ENCODE measurements at regions not wholly inside any gene's neighbourhood (a gene's known extent, or its start where the extent isn't known, plus 50 kb on each side); places are given as distances from the start of the nearest gene placed in this dataset.

DNA sequence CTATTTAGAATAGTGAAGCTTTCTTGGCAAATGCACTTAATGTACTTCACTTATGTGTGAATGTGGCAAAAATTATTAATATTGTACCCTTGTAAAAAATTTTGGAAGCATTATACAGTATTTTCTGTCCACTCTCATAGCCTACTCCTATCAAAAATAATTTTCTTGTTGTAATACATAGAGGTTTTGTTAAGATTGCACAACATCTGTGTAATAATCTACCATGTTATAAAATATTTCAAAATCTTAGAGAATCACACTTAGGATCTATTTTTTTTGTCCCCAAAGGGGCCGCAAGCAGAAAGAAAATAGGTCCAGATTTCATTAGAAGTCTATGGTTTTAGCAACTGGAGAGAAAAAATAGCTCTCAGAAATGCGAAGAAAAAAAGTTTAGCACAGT, 945.9 kb downstream of the CDH18 start:
- Mint-ChIP-seq H3K9me3 (ENCODE audit: low read depth) (no peaks in the 10 kb centered on the region), H3K4me3 (ENCODE audit: low read depth) (no peak overlapping the region)
- TF ChIP-seq, protein P1, sequence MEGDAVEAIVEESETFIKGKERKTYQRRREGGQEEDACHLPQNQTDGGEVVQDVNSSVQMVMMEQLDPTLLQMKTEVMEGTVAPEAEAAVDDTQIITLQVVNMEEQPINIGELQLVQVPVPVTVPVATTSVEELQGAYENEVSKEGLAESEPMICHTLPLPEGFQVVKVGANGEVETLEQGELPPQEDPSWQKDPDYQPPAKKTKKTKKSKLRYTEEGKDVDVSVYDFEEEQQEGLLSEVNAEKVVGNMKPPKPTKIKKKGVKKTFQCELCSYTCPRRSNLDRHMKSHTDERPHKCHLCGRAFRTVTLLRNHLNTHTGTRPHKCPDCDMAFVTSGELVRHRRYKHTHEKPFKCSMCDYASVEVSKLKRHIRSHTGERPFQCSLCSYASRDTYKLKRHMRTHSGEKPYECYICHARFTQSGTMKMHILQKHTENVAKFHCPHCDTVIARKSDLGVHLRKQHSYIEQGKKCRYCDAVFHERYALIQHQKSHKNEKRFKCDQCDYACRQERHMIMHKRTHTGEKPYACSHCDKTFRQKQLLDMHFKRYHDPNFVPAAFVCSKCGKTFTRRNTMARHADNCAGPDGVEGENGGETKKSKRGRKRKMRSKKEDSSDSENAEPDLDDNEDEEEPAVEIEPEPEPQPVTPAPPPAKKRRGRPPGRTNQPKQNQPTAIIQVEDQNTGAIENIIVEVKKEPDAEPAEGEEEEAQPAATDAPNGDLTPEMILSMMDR (IDR thresholded peaks at IDR 0.05; ENCODE audit: unreplicated experiment) = no peak

GRCh38 chr5:19044311-19044710, 943.7 kb downstream of the CDH18 start:
- H3K4me3 Mint-ChIP-seq (ENCODE audit: low read depth) = no peak overlapping the region
- no peaks in the 10 kb centered on the region for H3K27me3 Mint-ChIP-seq
- TF ChIP-seq, protein P1 (IDR thresholded peaks at IDR 0.05; ENCODE audit: unreplicated experiment) = no peak
- H3K4me1 Mint-ChIP-seq (ENCODE audit: low read depth) = no peaks in the 10 kb centered on the region
- no peaks in the 10 kb centered on the region for H3K9me3 Mint-ChIP-seq (ENCODE audit: low read depth)
- DNase-seq (ENCODE audit: low spot score, unreplicated experiment) = no peak
- H3K36me3 Mint-ChIP-seq (ENCODE audit: insufficient read depth) = no peaks in the 10 kb centered on the region
- no peak overlapping the region for H3K27ac Mint-ChIP-seq

More for the DNA sequence above, 945.9 kb downstream of the CDH18 start:
- no peak for DNase-seq (ENCODE audit: low spot score, unreplicated experiment)
- no peaks in the 10 kb centered on the region for H3K36me3 Mint-ChIP-seq (ENCODE audit: insufficient read depth)
- H3K27me3 Mint-ChIP-seq = no peaks in the 10 kb centered on the region
- H3K27ac Mint-ChIP-seq = no peak overlapping the region
- H3K4me1 Mint-ChIP-seq (ENCODE audit: low read depth) = no peaks in the 10 kb centered on the region

DNA sequence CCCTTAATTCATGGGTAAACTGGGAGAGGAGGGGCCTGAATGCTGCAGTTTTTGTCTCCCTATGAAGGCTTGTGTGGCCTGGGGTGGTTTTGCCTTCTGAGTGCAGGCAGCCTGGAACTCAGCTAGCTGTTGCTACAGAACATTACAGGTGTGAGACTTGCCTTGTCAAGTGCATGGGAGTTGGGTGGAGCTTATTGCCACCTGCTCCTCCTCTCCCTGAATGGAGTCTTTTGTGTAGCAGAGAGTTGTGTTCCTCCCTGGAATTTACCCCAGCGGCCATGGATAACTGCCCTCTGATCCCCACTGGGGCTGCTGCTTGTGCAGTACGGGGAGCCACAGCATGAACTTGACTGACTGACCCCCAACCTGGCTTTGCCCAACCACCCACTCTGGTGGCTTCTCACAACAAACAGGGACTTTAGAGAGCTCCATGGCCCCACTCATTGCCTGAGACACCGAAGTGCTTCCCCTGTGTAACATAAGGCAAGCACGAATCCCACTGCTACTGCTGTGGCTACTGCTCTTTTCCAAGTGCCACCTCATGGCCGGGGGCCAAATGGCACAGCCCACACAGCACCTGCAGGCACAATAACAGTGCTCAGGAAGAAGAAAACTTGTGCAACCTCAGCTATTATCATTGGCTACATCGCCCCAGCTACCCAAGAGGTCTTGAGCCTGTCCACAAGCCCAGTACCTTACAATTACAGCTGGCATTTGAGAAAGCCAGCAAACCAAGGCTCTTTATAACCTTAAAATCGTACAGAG, 942.9 kb downstream of the CDH18 start:
- Mint-ChIP-seq H3K27me3 (no peaks in the 10 kb centered on the region), H3K4me1 (ENCODE audit: low read depth) (no peaks in the 10 kb centered on the region), H3K4me3 (ENCODE audit: low read depth) (no peak overlapping the region), H3K36me3 (ENCODE audit: insufficient read depth) (no peaks in the 10 kb centered on the region), H3K27ac (no peak overlapping the region), H3K9me3 (ENCODE audit: low read depth) (no peaks in the 10 kb centered on the region)
- TF ChIP-seq, protein P1 (IDR thresholded peaks at IDR 0.05; ENCODE audit: unreplicated experiment) = no peak
- DNase-seq (ENCODE audit: low spot score, unreplicated experiment) = no peak

GRCh38 chr5:19047277-19047676, 940.7 kb downstream of the CDH18 start:
- Mint-ChIP-seq H3K36me3 (ENCODE audit: insufficient read depth) (no peaks in the 10 kb centered on the region), H3K4me1 (ENCODE audit: low read depth) (no peaks in the 10 kb centered on the region), H3K9me3 (ENCODE audit: low read depth) (no peaks in the 10 kb centered on the region), H3K27me3 (no peaks in the 10 kb centered on the region), H3K4me3 (ENCODE audit: low read depth) (no peak overlapping the region), H3K27ac (no peak overlapping the region)
- TF ChIP-seq, protein P1 (IDR thresholded peaks at IDR 0.05; ENCODE audit: unreplicated experiment) = no peak
- no peak for DNase-seq (ENCODE audit: low spot score, unreplicated experiment)

DNA sequence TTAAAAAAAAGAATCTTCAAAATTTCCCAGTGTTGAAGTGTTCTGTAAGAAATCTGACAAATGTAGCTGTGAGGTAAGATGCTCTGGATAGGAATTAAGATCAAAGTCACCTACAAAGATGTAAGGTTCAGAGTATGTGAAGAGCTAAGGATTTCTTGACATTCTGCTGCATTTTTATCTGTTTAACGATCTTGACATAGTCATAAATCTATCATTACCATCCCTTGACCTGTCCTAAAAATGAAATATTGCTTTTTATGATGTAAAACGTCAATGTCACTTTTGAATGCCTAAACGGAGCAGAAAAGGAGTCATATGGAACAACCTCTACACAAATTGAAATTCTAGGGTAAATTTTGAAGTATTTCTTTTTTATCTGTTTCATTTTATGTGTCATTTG, 939.3 kb downstream of the CDH18 start:
- Mint-ChIP-seq H3K27me3 (no peaks in the 10 kb centered on the region), H3K4me1 (ENCODE audit: low read depth) (no peaks in the 10 kb centered on the region)

More for the DNA sequence above, 939.3 kb downstream of the CDH18 start:
- TF ChIP-seq, protein P1 (IDR thresholded peaks at IDR 0.05; ENCODE audit: unreplicated experiment) = no peak
- Mint-ChIP-seq H3K27ac (no peak overlapping the region), H3K36me3 (ENCODE audit: insufficient read depth) (no peaks in the 10 kb centered on the region), H3K4me3 (ENCODE audit: low read depth) (no peak overlapping the region), H3K9me3 (ENCODE audit: low read depth) (no peaks in the 10 kb centered on the region)
- DNase-seq (ENCODE audit: low spot score, unreplicated experiment) = no peak

All from progenitor cell of endocrine pancreas (in vitro differentiated cells).